Right lobe of liver (tissue), 4 donors: ENCODE measurements at regions not wholly inside any gene's neighbourhood (a gene's known extent, or its start where the extent isn't known, plus 50 kb on each side); places are given as distances from the start of the nearest gene placed in this dataset.

Source experiments
- CTCF ChIP-seq, 4 donors: fragments of 200-600 bp in 3 of 4; fragments of 450-650 bp in 1 of 4; IDR thresholded peaks; one replicate each; pipeline versions ENCODE4 v1.5.1 to v1.8.0; 2016 to 2022; ENCODE audit warnings: antibody characterized with exemption in 4 of 4, mild to moderate bottlenecking in 2 of 4
- POLR2A ChIP-seq: fragments of 450-650 bp; IDR thresholded peaks from one replicate; pipeline ENCODE4 v1.6.1; 2017; ENCODE audit warnings: antibody characterized with exemption, mild to moderate bottlenecking
- donor health status: DM: no; HTN: no; CAD: no.
- donor health status: DM: no; HTN: no; CAD: no.
- donor health status: DM: no; HTN: yes; CAD: no.

- TF ChIP-seq CTCF (IDR thresholded peaks at IDR 0.05) = no peak
- TF ChIP-seq POLR2A = no peak
Observed at GRCh38 chr17:45631941-45632340, 141.4 kb upstream of the PLEKHM1 start.
